Ureter (tissue), 1 donor: ENCODE measurements at regions not wholly inside any gene's neighbourhood (a gene's known extent, or its start where the extent isn't known, plus 50 kb on each side); places are given as distances from the start of the nearest gene placed in this dataset.

ENCODE experiments used
- DNase-seq: peaks from one replicate; pipeline ENCODE4 v3.0.0-alpha.2; 2020; ENCODE audit warnings: low spot score
- donor health status: DM: yes; HTN: yes; CAD: no.

DNA sequence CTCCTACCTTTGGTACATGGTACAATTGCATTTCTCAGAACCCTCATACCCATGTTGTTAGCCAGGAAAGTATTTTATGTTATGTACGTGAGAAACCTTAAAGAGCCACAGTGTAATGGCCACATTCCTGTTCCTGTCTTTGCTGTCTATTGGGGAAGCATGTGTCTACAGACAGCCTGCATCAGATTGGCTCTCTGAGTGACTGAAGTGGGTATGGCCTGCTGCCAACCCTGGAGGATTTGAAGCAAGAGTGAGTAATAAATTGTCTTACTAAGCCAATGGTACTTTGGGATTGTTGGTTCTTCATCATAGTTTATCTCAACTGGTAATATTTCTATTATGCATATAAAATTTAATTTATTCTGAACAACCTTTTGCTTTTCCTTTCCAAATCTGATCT lies 574.1 kb downstream of the LMO7 start:
- no peak for DNase-seq

DNA sequence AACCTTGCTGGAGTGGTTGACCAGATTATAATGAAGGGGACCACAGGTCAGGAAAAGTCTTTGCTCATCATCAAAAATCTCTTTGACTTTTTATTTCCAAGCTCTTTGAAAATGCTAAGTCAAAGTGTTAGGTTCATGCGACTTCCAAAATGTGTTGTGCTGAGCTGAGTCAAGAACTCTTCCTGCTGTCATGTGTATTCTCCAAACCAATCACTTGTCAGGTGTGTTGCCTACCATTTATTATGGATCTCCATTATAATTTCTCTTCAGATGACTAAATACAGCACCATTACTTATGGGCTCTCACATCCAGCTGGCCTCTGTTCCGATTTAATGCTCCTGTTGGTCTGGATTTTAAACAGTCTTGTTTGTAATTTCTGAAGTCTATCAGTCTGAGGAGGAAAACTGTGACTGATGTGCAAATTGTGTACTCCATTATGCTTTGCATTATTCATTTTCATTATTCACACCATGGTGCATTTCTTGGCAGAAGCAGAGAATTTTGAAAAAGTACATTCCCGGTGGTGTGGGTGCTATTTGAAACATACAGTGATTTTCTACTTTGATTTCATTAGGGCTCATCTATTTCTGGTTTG lies 562.5 kb downstream of the LMO7 start:
- no peak for DNase-seq

DNA sequence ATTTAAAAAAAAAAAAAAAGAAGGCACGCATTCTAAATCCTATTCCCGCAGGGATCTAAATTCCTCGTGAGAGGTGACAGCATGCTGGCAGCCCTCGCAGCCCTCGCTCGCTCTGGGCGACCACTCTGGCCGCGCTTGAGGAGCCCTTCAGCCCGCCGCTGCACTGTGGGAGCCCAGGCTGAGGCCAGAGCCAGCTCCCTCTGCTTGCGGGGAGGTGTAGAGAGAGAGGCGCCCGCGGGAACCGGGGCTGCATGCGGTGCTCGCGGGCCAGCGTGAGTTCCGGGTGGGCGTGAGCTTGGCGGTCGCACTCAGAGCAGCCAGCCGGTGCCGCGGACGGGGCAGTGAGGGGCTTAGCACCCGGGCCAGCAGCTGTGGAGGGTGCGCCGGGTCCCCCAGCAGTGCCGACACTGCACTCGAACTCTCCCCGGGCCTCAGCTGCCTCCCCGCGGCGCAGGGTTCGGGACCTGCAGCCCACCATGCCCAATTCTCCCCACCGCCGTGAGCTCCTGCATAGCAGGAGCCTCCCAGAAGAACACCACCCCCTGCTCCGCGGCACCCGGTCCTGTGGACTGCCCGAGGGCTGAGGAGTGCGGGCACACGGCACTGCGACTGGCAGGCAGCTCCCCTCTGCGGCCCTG lies 553.9 kb downstream of the LMO7 start:
- no peak for DNase-seq

DNA sequence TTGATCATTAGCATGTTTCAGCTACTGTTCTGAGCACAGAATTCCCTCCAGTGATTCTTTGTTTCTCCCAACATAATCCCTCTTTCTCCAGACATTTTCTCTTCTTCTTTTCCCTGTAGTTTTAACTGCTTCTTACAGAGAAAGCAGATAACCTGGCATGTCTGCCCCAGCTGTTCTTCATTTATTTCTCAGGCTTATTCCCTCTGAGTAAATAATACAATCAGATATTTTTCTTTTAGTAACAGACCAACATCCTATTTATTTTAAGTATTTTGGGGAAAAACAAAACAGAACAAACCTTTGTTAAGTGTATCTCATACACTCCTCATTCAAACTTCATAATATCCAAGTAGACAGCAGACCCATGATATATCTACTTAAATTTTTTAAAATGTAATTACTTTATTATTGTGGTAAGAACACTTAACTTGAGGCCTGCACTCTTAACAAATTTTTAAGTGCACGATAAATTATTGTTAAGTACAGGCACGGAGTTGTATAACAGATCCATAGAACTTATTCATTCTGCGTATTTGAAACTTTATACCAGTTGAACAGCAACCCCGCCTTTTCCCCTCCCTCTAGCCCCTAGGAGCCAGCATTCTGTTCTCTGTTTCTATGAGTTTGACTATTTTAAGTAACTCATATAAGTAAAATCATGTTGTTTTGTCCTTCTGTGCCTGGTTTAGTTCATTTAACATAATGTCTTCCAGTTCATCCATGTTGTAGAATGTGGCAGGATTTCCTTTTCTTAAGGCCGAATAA lies 540.0 kb downstream of the LMO7 start:
- no peak for DNase-seq

DNA sequence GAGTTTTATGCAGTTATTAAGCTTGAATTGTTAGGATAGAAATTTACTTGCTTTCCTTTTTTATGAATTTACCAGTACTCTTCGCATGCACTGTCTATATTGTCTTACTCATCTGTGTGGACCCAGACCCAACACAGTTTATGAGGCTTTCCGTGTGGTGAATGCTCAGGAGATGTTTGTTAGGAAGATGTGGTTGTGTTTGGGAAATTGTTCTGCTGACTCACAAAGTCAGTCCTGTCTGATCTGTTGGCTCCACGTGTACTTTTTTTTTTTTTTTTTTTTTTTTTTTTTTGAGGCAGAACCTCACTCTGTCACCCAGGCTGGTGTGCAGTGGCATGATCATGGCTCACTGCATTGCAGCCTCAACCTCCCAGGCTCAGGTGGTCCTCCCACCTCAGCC lies 532.5 kb downstream of the LMO7 start:
- DNase-seq, result no peak

DNA sequence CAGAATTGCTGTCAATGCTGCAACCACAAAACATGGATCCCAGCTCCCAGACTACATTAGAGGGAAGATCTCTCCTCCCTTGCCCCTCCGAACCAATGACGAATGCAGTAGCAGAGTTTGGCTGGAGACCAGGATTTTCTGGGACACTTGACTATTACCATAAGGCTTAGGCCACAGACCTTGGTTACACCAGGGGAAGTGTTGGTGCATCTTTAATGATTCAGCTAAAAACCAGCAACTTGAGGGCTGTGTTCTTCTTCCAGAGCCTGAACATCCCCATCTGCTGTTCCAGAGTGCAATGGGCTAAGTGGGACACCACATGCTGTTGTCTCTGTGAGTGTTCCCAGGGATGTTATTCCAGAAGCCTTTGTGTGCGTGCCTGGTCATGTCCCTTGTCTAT lies 528.2 kb downstream of the LMO7 start:
- no peak for DNase-seq

DNA sequence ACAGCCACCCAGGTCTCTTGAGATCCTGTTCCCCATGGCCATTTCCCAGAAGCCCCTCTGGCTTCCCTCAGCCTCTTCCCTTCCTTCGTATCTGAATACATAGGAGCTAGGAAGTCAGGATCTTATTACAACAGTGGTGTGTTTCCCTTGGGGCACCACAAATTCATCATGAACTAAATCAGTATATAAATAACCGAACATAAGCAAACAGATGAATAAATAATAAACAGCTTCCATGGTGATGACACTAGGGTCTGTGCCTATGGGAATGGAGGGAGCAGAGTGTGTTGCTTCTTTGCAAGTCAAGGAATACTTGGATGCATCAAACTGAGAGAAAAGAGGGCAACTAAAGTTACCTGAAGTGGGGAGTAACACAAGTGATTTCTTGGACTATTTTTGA lies 527.6 kb downstream of the LMO7 start:
- DNase-seq, result no peak

DNA sequence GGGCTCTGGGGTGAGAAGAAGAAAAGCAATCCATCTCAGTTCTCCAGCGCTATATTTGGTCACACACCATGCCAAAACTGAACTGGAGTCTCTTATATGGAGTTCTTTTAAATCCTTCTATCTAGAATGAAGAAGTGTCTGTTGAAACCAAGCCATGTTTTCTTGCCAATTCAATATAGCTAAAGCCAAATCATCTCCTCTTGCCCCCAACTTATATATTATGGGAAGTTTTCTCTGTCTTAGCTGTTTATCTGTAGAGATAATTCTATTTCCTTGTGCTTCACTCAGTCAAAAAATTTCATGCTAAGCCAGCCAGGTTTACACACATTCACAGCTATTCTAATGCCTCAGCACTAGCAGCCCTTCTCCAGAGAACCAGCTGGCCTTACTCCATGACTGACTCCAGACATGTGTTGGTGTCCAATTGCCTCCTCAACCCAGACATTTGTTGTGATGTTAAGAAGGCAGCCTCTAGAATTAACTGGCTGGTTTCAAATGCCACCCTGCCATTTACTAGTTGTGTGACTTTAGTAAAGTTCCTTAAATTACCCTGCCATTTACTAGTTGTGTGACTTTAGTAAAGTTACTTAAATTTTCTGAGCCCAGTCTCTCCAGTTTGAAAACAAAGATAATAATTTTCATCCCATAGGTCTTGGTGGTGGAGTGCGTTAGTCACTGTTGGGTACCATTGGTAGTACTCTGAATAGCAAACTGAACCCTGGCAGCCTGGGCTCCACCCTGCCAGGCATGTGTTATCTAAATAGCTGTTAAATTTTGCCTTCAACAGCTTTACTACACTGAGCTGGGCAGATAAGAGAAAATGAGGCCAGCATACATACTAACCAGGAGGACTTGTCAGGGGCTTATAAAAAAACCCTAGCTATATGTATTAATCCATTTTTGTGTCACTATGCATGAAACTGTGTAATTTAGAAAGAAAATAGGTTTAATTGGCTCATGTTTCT lies 525.1 kb downstream of the LMO7 start:
- no peak for DNase-seq

DNA sequence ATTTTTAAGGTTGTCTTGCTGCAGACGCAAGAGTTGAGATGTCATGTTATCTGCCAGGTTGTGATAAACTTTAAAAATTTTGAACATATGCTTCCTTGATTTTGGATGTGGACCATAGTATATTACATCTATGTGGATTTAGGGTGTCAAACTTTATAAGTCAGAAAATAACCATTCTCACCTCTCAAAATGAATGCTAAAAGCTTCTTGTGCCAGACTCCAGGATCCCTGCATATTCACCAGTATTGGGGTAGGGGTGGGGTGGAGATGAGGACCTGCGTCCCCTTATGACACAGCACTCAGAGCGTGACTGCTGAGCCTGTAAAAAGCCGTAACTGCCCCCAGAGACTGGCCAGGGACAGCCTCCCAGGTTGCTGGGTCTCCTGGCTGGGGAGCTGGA lies 524.4 kb downstream of the LMO7 start:
- no peak for DNase-seq

DNA sequence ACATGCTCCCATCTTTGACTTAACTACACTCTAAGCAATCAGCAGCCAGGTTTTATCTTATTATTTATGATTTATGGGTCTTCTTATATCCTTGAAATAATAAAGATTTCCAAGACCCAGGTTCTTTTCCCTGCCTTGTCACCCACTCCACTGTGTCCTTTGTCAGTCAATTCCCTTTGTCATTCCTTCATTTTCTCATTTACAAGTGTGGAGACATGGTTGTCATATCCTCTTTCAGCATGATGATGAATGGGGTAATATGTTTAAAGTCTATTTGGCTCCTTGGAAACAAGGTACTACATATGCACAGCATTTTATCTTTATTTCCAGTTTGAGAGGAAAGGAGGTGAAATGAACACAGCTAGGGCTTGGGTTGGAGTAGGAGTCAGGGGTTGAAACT lies 521.8 kb downstream of the LMO7 start:
- no peak for DNase-seq

DNA sequence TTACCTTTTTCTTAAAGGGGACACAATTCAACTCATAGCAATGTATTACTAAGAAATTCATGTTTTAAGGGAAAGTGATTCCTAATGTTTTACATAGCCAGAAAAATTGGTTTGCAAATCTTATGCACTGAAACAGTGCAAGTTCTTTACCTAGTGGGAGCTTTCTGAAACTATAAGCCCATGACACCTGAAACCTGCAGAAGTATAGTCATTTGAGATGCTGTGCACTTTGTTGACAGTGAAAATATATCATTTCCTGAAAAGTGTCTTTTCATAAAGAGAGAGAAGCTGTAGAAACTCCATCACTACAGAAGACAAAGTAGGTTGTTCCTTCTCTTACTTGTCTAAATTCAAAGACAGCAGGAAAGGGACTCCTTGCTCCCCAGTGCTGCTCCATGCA lies 517.1 kb downstream of the LMO7 start:
- no peak for DNase-seq

DNA sequence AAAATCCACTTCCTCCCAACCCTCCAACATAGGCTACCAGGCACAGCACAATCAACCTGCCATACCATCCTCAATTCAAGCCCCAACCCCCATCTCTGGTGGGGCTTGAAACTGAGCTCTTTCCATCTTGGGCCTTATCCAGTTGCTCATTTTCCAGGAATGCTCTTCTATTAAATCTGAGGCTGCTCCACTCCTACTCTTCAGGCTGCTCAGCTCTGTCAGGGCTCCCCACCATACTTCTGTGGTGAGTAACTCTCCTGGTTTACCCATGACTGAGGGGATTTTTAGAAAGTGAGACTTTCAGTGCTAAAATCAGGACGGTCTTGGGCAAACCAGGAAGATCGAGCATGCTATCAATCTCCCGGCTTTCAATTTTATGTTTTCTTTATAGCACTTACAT lies 512.8 kb downstream of the LMO7 start:
- no peak for DNase-seq

DNA sequence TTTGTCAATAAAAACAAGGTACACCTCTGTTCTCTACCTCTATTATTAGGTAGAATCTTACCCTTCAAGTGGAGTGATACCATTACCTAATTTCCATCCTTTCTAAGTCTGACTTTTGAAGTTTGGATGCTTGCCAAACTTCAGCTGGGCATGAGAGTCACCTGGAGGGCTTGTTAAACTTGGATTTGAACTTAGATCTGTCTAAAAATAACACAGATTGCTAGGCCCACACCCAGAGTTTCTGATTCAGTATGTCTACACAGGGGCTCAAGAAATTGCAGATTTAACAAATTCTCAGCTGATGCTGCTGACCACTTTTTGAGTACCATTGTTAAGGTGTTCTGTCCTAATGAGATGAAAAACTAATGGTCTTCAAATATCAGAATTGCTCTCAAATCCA lies 512.2 kb downstream of the LMO7 start:
- DNase-seq, result no peak

DNA sequence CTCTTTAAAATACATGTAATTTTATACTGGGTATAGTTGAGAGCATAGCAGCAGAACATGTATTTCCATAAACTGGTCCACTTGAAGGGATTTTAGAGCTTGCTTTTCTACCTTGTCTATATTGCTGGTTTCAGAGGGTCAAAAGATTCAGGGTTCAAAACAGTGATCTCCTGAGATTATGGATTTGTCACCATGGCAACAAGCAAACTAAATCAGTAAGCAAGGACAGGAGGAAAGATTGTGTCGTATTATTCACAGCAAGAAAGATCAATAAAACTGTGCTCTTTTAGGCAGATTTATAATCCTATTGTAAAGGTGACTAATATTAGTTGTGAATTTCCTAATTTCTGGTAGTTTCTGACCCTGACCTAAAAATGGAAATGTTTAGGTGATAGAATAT lies 496.4 kb downstream of the LMO7 start:
- no peak for DNase-seq

DNA sequence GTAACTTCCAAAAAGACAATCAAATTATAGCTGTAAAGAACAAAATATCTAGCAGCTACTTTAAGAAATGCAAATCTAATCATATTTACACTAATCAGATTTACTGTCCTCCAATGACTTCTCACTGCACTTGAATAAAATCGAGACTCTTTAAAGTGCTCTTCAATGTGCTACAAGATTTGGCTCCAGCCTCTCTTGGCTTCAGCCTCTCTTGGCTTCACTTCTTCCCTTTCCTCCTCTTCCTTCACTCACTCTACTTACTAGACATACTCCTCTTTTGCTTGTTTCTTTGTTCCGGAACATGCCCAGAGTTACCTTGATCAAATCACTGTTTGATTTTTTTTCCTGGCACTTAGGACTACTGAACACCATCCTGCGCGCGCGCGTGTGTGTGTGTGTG lies 495.4 kb downstream of the LMO7 start:
- DNase-seq, result no peak

DNA sequence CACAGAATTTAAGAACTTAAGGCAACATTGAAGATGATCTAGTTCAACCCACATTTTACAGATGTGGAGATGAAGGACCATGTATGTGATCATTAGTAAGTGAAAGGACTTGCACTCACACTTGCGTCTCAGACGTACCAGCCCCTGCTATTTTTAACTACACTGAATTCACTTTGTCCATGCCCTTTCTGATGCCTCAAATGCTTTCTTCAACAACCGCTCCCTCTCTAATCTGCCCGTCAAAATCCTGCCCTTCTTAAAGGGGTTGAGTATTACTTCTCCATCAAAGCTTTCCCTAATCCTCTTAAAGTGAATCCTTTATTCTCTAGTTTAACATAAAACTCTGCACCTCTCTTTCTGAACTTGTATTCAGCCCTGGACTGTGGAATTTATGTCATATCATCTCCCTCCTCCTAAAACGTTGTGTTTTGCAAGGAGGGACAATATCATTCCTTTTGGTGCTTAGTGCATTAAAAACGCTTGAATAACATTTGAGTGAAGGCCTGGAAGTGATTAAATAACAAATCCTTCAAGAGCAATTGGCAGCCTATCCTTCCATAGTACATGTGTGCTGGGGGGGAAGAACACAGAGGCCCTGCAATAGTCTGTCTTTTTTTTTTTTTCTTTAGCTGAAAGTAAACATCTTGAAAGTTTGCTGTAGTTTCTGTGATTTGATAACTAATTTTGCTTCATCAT lies 493.3 kb downstream of the LMO7 start:
- DNase-seq, result no peak

DNA sequence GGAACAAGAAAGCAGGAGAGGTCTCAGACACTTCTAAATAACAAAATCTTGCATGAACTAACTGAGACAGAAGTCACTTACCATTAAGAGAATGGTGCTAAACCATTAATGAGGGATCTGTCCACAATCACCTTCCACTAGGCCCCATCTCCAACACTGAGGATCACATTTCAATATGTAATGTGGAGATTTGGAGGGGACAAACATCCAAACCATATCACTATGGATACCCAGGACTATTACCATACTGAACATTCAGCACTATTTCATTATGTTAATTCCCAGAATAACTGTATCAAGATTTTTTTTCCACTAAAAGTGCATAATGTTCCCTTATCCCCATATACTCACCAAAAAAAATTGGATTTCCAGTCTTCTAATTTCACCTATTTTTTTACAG lies 491.8 kb downstream of the LMO7 start:
- DNase-seq, result no peak

DNA sequence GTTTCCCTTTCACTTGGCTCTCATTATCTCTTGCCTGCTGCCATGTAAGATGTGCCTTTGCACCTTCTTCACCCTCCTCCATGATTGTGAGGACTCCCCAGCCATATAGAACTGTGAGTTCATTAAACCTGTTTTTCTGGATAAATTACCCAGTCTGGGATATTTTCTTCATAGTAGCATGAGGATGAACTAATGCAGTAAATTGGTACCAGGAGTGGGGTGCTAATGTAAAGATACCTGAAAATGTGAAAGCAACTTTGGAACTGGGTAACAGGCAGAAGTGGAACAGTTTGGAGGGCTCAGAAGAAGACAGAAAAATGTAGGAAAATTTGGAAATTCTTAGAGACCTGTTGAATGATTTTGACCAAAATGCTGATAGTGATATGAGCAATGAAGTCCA lies 487.4 kb downstream of the LMO7 start:
- DNase-seq, result no peak

DNA sequence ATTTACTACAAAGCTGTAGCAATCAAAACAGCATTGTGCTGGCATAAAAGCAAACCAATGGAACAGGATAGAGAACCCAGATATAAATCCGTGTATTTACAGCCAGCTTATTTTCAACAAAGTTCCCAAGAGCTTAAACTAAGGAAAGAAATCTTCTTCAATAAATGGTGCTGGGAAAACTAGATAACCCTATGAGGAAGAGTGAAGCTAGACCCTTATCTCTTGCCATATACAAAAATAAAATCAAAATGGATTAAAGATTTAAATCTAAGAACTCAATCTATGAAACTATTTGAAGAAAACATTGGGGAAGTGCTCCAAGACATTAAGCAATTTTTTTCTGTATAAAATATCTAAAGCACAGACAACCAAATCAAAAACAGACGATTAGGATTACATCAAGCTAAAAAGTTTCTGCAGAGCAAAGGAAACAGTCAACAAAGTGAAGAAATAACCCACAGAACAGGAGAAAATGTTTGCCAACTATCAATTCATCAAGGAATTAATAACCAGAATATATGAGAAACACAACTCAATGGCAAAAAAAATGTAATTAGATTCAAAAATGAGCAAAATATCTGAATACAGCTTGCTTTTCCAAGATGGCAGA lies 480.7 kb downstream of the LMO7 start:
- DNase-seq, result no peak

DNA sequence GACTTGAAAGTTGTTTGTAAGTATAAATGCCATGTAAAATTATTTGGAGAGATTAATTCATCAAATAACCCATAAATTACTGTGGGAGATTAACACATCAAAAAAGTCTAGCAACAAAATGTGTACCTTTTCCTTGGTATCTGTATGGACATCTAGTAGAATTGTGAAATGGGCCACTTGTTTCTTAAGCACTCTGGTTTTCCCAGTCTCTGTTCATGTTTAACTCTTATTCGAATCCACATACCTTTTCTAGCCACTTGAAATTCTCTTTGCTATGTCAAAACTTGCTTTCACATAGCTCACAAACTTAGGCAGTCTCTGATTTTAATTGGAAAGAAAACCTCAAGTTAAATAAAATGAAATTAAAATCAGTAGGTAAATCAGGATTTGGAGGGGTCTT lies 470.6 kb downstream of the LMO7 start:
- DNase-seq, result no peak

DNA sequence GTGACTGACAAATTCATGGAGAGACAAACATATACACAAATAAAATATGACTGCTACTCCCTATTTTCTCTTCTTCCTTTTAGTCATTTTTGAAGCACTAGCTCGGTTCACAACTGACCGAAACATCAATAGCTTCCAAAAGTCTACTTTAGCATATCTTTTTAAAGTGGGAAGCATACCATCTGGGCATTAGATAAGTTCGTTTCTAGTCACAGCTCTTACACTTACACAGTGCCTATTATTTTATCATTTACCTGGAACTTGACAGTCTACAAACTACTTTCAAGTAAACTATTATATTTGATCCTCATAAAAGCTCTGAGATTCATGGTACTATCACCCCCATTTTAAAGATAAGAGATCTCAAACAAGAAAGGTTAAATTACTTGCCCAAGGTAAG lies 458.5 kb downstream of the LMO7 start:
- DNase-seq, result no peak
